Keratinocyte (primary cell): ENCODE measurements at regions not wholly inside any gene's neighbourhood (a gene's known extent, or its start where the extent isn't known, plus 50 kb on each side); places are given as distances from the start of the nearest gene placed in this dataset.

ENCODE experiments used
- DNase-seq: peaks from one replicate; pipeline ENCODE4 v3.0.0-alpha.2; 2011; ENCODE audit warnings: low read depth, missing footprints, low spot score
- FAIRE-seq: peaks from 2 replicates; lab custom pipeline; 2011; peaks lifted over from hg19 to GRCh38; lab: Jason Lieb, UNC
- H2AFZ ChIP-seq: 2 replicates; pipeline ENCODE4 v1.6.0; 2012; ENCODE audit warnings: low read length, control low read depth, inconsistent platforms; ENCODE audit not compliant: control insufficient read depth
- H3K27ac ChIP-seq: 2 replicates; pipeline ENCODE4 v1.5.1; 2011; ENCODE audit warnings: low read length; ENCODE audit not compliant: control insufficient read depth, insufficient read depth
- H3K27me3 ChIP-seq: 3 replicates; pipeline ENCODE4 v1.6.0; 2011; ENCODE audit warnings: low read length; ENCODE audit not compliant: control insufficient read depth, insufficient read depth; ENCODE audit errors: extremely low read depth
- H3K36me3 ChIP-seq, 2 experiments: 2 replicates in 1 of 2; 3 replicates in 1 of 2; pipeline ENCODE4 v1.5.1; 2011; ENCODE audit warnings: low read length in 2 of 2, mild to moderate bottlenecking in 1 of 2; ENCODE audit not compliant: control insufficient read depth in 2 of 2, insufficient read depth in 2 of 2; ENCODE audit errors: extremely low read depth in 1 of 2
- H3K4me1 ChIP-seq: 3 replicates; pipeline ENCODE4 v1.5.1; 2011; ENCODE audit warnings: low read length; ENCODE audit not compliant: control insufficient read depth, insufficient read depth; ENCODE audit errors: extremely low read depth
- H3K4me2 ChIP-seq: 3 replicates; pipeline ENCODE4 v1.6.0; 2011; ENCODE audit warnings: low read depth, low read length; ENCODE audit not compliant: control insufficient read depth, insufficient read depth; ENCODE audit errors: extremely low read depth
- H3K4me3 ChIP-seq, 3 experiments: fragments of 200-600 bp in 1 of 3; sonication (generic) in 1 of 3; 2 replicates in 2 of 3; 3 replicates in 1 of 3; pipeline ENCODE4 v1.5.1; 2011 to 2016; ENCODE audit warnings: low read length in 3 of 3, mild to moderate bottlenecking in 3 of 3, control low read depth in 2 of 3, inconsistent platforms in 1 of 3, low read depth in 1 of 3, mixed read lengths in 1 of 3, mixed run types in 1 of 3, moderate library complexity in 1 of 3; ENCODE audit not compliant: control insufficient read depth in 2 of 3, insufficient read depth in 2 of 3; ENCODE audit errors: extremely low read depth in 1 of 3
- H3K79me2 ChIP-seq: 2 replicates; pipeline ENCODE4 v1.6.0; 2012; ENCODE audit warnings: low read length; ENCODE audit not compliant: control insufficient read depth, insufficient read depth
- H3K9ac ChIP-seq: 3 replicates; pipeline ENCODE4 v1.6.0; 2011; ENCODE audit warnings: low read length; ENCODE audit not compliant: control insufficient read depth, insufficient read depth; ENCODE audit errors: extremely low read depth
- H3K9me1 ChIP-seq: 3 replicates; pipeline ENCODE4 v1.6.0; 2011; ENCODE audit warnings: low read length; ENCODE audit not compliant: control insufficient read depth, insufficient read depth; ENCODE audit errors: extremely low read depth
- H3K9me3 ChIP-seq: 2 replicates; pipeline ENCODE4 v1.5.1; 2012; ENCODE audit warnings: low read depth, low read length; ENCODE audit not compliant: control insufficient read depth
- H4K20me1 ChIP-seq: 3 replicates; pipeline ENCODE4 v1.6.0; 2011; ENCODE audit warnings: low read length; ENCODE audit not compliant: control insufficient read depth, insufficient read depth; ENCODE audit errors: extremely low read depth
- CTCF ChIP-seq, 3 experiments: IDR thresholded peaks in 1 of 3; conservative IDR thresholded peaks in 1 of 3; optimal IDR thresholded peaks in 1 of 3; 2 replicates in 2 of 3; 3 replicates in 1 of 3; pipeline versions ENCODE3 to v1.5.1; 2011; ENCODE audit warnings: low read length in 3 of 3, mild to moderate bottlenecking in 3 of 3, moderate library complexity in 2 of 3, control low read depth in 1 of 3, inconsistent platforms in 1 of 3; ENCODE audit not compliant: insufficient read depth in 2 of 3; ENCODE audit errors: extremely low read depth in 1 of 3
- EZH2 ChIP-seq: IDR thresholded peaks from one replicate; pipeline ENCODE4 v1.6.1; 2012; ENCODE audit warnings: inconsistent platforms, mild to moderate bottlenecking, low read length, moderate library complexity
- dilution Hi-C: fragments of 300-500 bp; cut with MboI; formaldehyde crosslinking; loops from one replicate; pipeline ENCODE4 v1.7.0; 2020; ENCODE audit warnings: low sequenced_read_pairs; ENCODE audit not compliant: extremely low pct_ligation_motif_present

DNA sequence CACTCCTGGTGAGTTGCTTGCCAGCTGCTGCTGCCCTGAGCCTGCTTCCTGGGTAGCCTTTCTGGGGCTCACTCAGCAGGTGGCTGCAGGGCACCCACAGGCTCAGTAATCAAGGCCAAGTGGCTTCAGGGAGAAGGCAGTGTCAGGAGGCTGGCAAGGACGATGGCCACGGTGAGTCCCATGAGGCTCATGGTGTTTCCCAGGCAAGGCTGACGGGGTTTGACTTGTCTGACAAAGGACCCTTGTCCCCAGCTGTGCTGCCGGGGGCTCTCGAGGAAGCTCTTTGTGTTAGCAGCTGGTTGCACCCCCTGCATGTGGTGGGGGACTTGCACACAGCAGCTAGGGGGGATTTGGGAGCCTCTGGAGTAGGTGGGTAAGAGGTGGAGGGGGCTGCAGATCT lies 190.5 kb upstream of the C1orf174 start:
- Histone ChIP-seq H3K79me2 (no peaks in the 10 kb centered on the region), H3K4me2 (no peak overlapping the region), H2AFZ (no peak overlapping the region), H3K27ac (no peak overlapping the region), H3K27me3 (no peaks in the 10 kb centered on the region), H3K36me3 (no peaks in the 10 kb centered on the region), H4K20me1 (no peaks in the 10 kb centered on the region), H3K4me3 (no peak overlapping the region), H3K9ac (no peak overlapping the region), H3K9me1 (no peaks in the 10 kb centered on the region), H3K9me3 (peaks cover 4% of the 10 kb centered on the region), H3K4me1 (no peaks in the 10 kb centered on the region)
- dilution Hi-C loops, result no loop called here
- TF ChIP-seq EZH2, result no peak
- TF ChIP-seq CTCF (optimal IDR thresholded peaks at IDR 0.05 in 1 of 3, IDR thresholded peaks at IDR 0.05 in 1 of 3, conservative IDR thresholded peaks at IDR 0.05 in 1 of 3; ENCODE audit: extremely low read depth in 1 of 3, insufficient read depth in 2 of 3, low read length in 3 of 3), result no peak
- FAIRE-seq (no peak), DNase-seq (no peak)

DNA sequence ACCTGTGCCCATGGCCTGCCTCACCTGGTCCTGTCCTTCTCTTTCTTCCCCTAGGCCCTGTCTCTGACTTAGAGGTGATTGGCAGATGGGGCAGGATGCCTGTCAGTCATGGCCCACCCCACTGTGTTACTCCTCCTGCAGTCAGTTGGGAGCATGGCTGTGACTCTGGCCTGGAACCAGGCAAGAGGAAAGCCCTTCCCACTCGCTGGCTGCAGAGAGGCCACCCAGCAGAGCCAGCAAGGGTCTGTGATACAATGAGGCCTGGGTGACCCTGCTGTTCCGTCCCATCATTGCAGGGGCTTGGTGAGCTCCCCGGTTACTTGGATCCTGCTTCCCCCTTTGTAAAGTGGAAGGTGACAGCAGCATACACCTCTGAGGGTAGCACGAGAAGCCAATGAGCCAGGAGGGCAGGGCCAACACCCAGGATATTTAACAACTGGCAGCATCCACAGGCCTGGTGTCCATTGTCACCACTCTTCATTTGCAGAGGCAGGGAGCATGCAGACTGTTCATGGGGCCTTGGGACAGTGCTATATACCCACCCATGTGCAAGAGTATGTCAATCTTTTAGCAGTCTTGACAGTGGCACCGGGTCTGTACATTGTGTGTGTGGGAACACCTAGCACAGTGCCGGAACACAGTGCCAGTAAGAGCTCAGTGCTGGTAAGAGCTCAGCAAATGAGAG lies 191.0 kb upstream of the C1orf174 start:
- FAIRE-seq, result no peak

More for the DNA sequence above, 191.0 kb upstream of the C1orf174 start:
- no peak for DNase-seq
- no peaks in the 10 kb centered on the region for H4K20me1 ChIP-seq
- no peaks in the 10 kb centered on the region for H3K4me1 ChIP-seq
- H3K27me3 ChIP-seq, result no peaks in the 10 kb centered on the region
- H2AFZ ChIP-seq, result no peak overlapping the region
- no peaks in the 10 kb centered on the region for H3K9me1 ChIP-seq
- no peak overlapping the region for H3K4me2 ChIP-seq
- peaks cover 4% of the 10 kb centered on the region for H3K9me3 ChIP-seq
- dilution Hi-C loops, result no loop called here
- no peaks in the 10 kb centered on the region for H3K36me3 ChIP-seq
- no peak for TF ChIP-seq CTCF (optimal IDR thresholded peaks at IDR 0.05 in 1 of 3, IDR thresholded peaks at IDR 0.05 in 1 of 3, conservative IDR thresholded peaks at IDR 0.05 in 1 of 3; ENCODE audit: extremely low read depth in 1 of 3, insufficient read depth in 2 of 3, low read length in 3 of 3)
- no peak for TF ChIP-seq EZH2
- H3K9ac ChIP-seq, result no peak overlapping the region
- H3K4me3 ChIP-seq, result no peak overlapping the region
- H3K79me2 ChIP-seq, result no peaks in the 10 kb centered on the region
- H3K27ac ChIP-seq, result no peak overlapping the region
